Panc1 (cell line): ENCODE measurements at regions not wholly inside any gene's neighbourhood (a gene's known extent, or its start where the extent isn't known, plus 50 kb on each side); places are given as distances from the start of the nearest gene placed in this dataset.

ENCODE experiments used
- ATAC-seq: fragments of 200-7000 bp; cut with Tn5 transposase; 2 replicates; pipeline ENCODE4 v1.9.1; 2020; ENCODE audit warnings: mild to moderate bottlenecking, moderate library complexity
- BruUV-seq: library from RNA; stranded (reverse); fragments of 400-500 nt; replicated peaks from 2 replicates; lab custom pipeline; 2021; lab: Mats Ljungman, UMichigan
- CTCF ChIA-PET: fragments of 300-600 bp; sonication (Branson Sonifier 250); formaldehyde crosslinking; loops from one replicate; lab custom pipeline; 2022; ENCODE audit warnings: antibody characterized with exemption; lab: Charles Lee
- POLR2A ChIA-PET: fragments of 300-600 bp; sonication (Branson Sonifier 250); formaldehyde crosslinking; loops from one replicate; lab custom pipeline; 2022; ENCODE audit warnings: antibody characterized with exemption; lab: Charles Lee
- DNase-seq: peaks from one replicate; pipeline ENCODE4 v3.0.0-alpha.2; 2010; ENCODE audit warnings: low read depth, low spot score
- H3K27ac ChIP-seq: 2 replicates; pipeline ENCODE4 v1.5.1; 2011; ENCODE audit warnings: mild to moderate bottlenecking, low read length, inconsistent platforms
- H3K27me3 ChIP-seq: fragments of 200-500 bp; sonication (Bioruptor generic); 2 replicates; pipeline ENCODE4 v1.6.0; 2014; ENCODE audit warnings: low read length, inconsistent platforms; ENCODE audit not compliant: control insufficient read depth, insufficient read depth
- H3K36me3 ChIP-seq: fragments of 200-500 bp; sonication (Bioruptor generic); 2 replicates; pipeline ENCODE4 v1.5.1; 2014; ENCODE audit warnings: inconsistent platforms, mild to moderate bottlenecking, low read length, moderate library complexity; ENCODE audit not compliant: control insufficient read depth, insufficient read depth
- H3K4me1 ChIP-seq: 2 replicates; pipeline ENCODE4 v1.5.1; 2011; ENCODE audit warnings: inconsistent platforms, mild to moderate bottlenecking, low read length, moderate library complexity; ENCODE audit not compliant: control insufficient read depth, insufficient read depth
- H3K4me3 ChIP-seq, 2 experiments: 2 replicates each; pipeline ENCODE4 v1.5.1; 2011 to 2012; ENCODE audit warnings: low read depth in 2 of 2, low read length in 2 of 2, mild to moderate bottlenecking in 2 of 2, inconsistent platforms in 1 of 2, moderate library complexity in 1 of 2
- H3K9me3 ChIP-seq: fragments of 200-500 bp; sonication (Bioruptor generic); 2 replicates; pipeline ENCODE4 v1.5.1; 2014; ENCODE audit warnings: low read depth, mild to moderate bottlenecking, inconsistent platforms, low read length, moderate library complexity; ENCODE audit not compliant: control insufficient read depth, insufficient read depth
- POLR2AphosphoS5 ChIP-seq: IDR thresholded peaks from 2 replicates; pipeline ENCODE4 v1.6.1; 2012; ENCODE audit warnings: mild to moderate bottlenecking, low read depth, low read length, moderate library complexity
- REST ChIP-seq, 2 experiments: IDR thresholded peaks; 2 replicates each; pipeline ENCODE4 v1.6.1; 2011 to 2012; ENCODE audit warnings: low read depth in 2 of 2, control low read depth in 1 of 2, low read length in 1 of 2, mild to moderate bottlenecking in 1 of 2, moderate library complexity in 1 of 2; ENCODE audit not compliant: insufficient read depth in 1 of 2
- SIN3A ChIP-seq: IDR thresholded peaks from 2 replicates; pipeline ENCODE4 v1.6.1; 2012; ENCODE audit warnings: low read depth, mild to moderate bottlenecking, low read length, moderate library complexity, borderline replicate concordance; ENCODE audit not compliant: insufficient read depth
- TCF7L2 ChIP-seq: IDR thresholded peaks from 2 replicates; pipeline ENCODE4 v1.6.1; 2011; ENCODE audit warnings: mild to moderate bottlenecking, low read depth, low read length, inconsistent platforms
- in situ Hi-C: cut with HindIII; loops from 2 replicates; pipeline ENCODE4 v1.10.0; 2016; ENCODE audit warnings: low sequenced_read_pairs, low pct_unique_long_range_greater_than_20kb
- intact Hi-C: fragments of 100-400 bp; cut with micrococcal nuclease; formaldehyde crosslinking; loops from one replicate; pipeline ENCODE4 v1.10.0; 2022; ENCODE audit not compliant: unreplicated experiment
- TF ChIP-seq, protein P1 (sequence below): fragments of 450-650 bp; IDR thresholded peaks from 2 replicates; pipeline ENCODE4 v1.5.1; 2017; ENCODE audit warnings: mild to moderate bottlenecking

DNA sequence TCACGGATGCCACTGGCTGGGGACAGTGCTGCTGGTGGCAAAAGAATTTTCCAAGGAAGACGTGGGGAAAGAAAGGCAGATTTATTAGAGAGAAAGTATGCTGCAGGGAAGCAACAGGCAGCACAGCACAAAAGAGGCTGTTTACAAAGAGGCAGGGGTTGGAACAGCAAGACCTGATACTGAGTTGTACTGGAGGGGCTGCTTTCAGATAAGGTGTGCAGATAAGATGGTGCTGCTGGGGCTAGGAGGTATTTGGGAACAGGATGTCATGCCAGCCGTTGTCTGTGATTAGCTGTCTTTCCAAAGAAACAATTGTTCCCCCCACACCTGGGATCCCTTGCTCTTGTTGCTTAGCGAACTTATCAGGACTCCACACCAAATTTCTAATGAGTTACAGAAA lies 2023.3 kb upstream of the PCDH20 start:
- Histone ChIP-seq H3K4me1 (no peaks in the 10 kb centered on the region), H3K9me3 (no peaks in the 10 kb centered on the region), H3K36me3 (no peaks in the 10 kb centered on the region), H3K27me3 (no peaks in the 10 kb centered on the region), H3K27ac (no peak overlapping the region), H3K4me3 (no peak overlapping the region)
- ATAC-seq (no peak), DNase-seq (no peak)
- in situ Hi-C loops (no loop called here), intact Hi-C loops (no loop called here)
- ChIA-PET POLR2A (no interaction called here), CTCF (no interaction called here)
- TF ChIP-seq POLR2AphosphoS5 = no peak
- TF ChIP-seq TCF7L2 = no peak
- no peak for TF ChIP-seq REST (IDR thresholded peaks at IDR 0.05; ENCODE audit: insufficient read depth in 1 of 2, low read depth in 2 of 2, low read length in 1 of 2)
- TF ChIP-seq, protein P1, sequence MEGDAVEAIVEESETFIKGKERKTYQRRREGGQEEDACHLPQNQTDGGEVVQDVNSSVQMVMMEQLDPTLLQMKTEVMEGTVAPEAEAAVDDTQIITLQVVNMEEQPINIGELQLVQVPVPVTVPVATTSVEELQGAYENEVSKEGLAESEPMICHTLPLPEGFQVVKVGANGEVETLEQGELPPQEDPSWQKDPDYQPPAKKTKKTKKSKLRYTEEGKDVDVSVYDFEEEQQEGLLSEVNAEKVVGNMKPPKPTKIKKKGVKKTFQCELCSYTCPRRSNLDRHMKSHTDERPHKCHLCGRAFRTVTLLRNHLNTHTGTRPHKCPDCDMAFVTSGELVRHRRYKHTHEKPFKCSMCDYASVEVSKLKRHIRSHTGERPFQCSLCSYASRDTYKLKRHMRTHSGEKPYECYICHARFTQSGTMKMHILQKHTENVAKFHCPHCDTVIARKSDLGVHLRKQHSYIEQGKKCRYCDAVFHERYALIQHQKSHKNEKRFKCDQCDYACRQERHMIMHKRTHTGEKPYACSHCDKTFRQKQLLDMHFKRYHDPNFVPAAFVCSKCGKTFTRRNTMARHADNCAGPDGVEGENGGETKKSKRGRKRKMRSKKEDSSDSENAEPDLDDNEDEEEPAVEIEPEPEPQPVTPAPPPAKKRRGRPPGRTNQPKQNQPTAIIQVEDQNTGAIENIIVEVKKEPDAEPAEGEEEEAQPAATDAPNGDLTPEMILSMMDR = no peak
- no peak for TF ChIP-seq SIN3A
- BruUV-seq = no TSS peak

DNA sequence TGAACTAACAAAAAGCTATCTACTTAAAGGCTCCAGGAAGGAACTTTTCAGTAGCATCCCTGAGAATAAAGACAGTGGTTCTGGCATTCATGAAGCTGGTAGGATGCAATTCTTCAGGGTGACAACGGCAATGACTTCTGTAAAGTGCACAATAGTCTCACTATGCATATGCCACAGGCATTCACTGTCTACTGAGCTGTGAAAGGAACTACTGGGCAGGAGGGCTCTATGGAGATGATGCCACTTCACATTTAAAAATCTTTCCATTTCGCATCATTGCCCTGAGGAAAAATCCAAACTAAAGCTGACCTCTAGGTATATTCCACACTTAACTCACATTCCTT lies 2020.6 kb upstream of the PCDH20 start:
- ATAC-seq = no peak
- ChIA-PET CTCF (no interaction called here), POLR2A (no interaction called here)
- Histone ChIP-seq H3K9me3 (no peaks in the 10 kb centered on the region), H3K4me1 (no peaks in the 10 kb centered on the region), H3K4me3 (no peak overlapping the region), H3K27me3 (no peaks in the 10 kb centered on the region), H3K27ac (no peak overlapping the region), H3K36me3 (no peaks in the 10 kb centered on the region)
- no TSS peak for BruUV-seq
- in situ Hi-C loops = no loop called here
- intact Hi-C loops = no loop called here
- no peak for DNase-seq
- TF ChIP-seq, protein P1 = no peak
- TF ChIP-seq REST (IDR thresholded peaks at IDR 0.05; ENCODE audit: insufficient read depth in 1 of 2, low read depth in 2 of 2, low read length in 1 of 2) = no peak
- no peak for TF ChIP-seq SIN3A
- TF ChIP-seq TCF7L2 = no peak
- TF ChIP-seq POLR2AphosphoS5 = no peak
